GM10248 (cell line): ENCODE measurements at regions not wholly inside any gene's neighbourhood (a gene's known extent, or its start where the extent isn't known, plus 50 kb on each side); places are given as distances from the start of the nearest gene placed in this dataset.

ENCODE experiments used
- CTCF ChIA-PET: fragments of 300-600 bp; sonication (Branson Sonifier 250); formaldehyde crosslinking; extraction: SDS; loops from one replicate; lab custom pipeline; 2021; ENCODE audit warnings: antibody characterized with exemption; lab: Yijun Ruan, JAX
- POLR2A ChIA-PET: fragments of 350-650 bp; sonication (Branson Sonifier 250); formaldehyde crosslinking; extraction: SDS; loops from one replicate; lab custom pipeline; 2020; ENCODE audit warnings: antibody characterized with exemption; lab: Yijun Ruan, JAX
- DNase-seq: peaks from one replicate; pipeline ENCODE4 v3.0.0; 2012; ENCODE audit errors: extremely low spot score
- CTCF ChIP-seq: IDR thresholded peaks from 2 replicates; pipeline ENCODE4 v1.5.1; 2012; ENCODE audit warnings: mild to moderate bottlenecking, low read depth; ENCODE audit errors: extremely low read depth, missing control alignments, control extremely low read depth

GRCh38 chr1:191588905-191589304 is 569.4 kb upstream of the RGS18 start:
- POLR2A ChIA-PET: no interaction called here
- DNase-seq: no peak
- TF ChIP-seq CTCF: no peak
- CTCF ChIA-PET: no interaction called here

- CTCF ChIA-PET: no interaction called here
- TF ChIP-seq CTCF: no peak
- POLR2A ChIA-PET: no interaction called here
- no peak for DNase-seq
These were observed 568.7 kb upstream of the RGS18 start for GRCh38 chr1:191589536-191589935.

- TF ChIP-seq CTCF: no peak
- CTCF ChIA-PET: interaction anchor here (1.6 kb wide), 1 partner anchor 19 kb away, joined by 3 read pairs; no protein-coding TSS in a partner anchor
- DNase-seq: no peak
- POLR2A ChIA-PET: no interaction called here
These were observed 567.7 kb upstream of the RGS18 start for GRCh38 chr1:191590578-191590977.

GRCh38 chr1:191592039-191592438 is 566.2 kb upstream of the RGS18 start:
- ChIA-PET CTCF (interaction anchor here (1.6 kb wide), 1 partner anchor 18 kb away, joined by 3 read pairs; no protein-coding TSS in a partner anchor), POLR2A (no interaction called here)
- TF ChIP-seq CTCF: no peak
- DNase-seq: no peak

- POLR2A ChIA-PET: no interaction called here
- no peak for TF ChIP-seq CTCF
- CTCF ChIA-PET: no interaction called here
These were observed 565.4 kb upstream of the RGS18 start for GRCh38 chr1:191592907-191593306.

GRCh38 chr1:191595170-191595569 is 563.1 kb upstream of the RGS18 start:
- CTCF ChIA-PET: interaction anchor here (1.3 kb wide), 1 partner anchor 9 kb away, joined by 6 read pairs; no protein-coding TSS in a partner anchor
- POLR2A ChIA-PET: no interaction called here
- no peak for DNase-seq
- TF ChIP-seq CTCF: no peak

More at GRCh38 chr1:191592907-191593306, 565.4 kb upstream of the RGS18 start:
- no peak for DNase-seq
